ENCODE measurements at regions not wholly inside any gene's neighbourhood (a gene's known extent, or its start where the extent isn't known, plus 50 kb on each side); places are given as distances from the start of the nearest gene placed in this dataset.

DNA sequence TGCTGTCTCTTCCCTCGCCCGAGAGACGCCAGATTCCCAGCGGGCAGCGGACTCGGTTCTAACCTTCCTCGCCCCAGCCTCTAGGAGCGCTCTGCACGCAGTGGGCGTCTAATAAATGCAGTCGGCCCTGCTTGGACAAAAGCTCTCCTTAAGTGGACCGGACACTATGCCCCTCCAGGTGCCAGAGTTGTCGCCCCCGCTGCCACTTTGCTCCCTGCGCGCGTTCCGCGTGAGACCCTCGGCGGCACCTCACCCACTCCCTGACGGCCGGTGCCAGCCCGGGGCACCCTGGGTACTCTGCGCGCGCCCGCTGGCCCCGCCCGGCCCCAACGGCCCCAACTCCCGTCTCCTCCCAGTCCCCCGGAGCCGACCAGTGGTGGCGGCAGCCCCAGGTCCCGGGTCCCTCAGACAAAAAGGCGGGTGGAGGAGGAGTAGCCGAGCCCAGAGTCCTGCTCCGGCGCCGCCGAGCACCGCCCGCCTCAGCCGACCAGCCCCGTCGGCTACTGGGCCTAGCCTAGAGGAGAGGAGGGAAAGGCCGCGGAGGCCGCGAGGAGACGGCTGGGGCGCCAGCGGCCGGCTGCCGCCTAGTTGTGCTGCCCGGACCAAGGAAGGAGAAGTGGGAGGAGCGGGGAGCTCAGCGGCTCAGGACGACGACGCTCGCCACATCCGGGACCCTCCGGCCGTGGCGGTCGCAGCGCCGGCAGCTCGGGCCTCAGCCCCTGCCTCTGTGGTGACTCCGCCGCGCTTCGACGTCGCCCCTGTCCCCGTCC lies 123.0 kb downstream of the GOSR1 start (continued):
- TF ChIP-seq, protein P1, sequence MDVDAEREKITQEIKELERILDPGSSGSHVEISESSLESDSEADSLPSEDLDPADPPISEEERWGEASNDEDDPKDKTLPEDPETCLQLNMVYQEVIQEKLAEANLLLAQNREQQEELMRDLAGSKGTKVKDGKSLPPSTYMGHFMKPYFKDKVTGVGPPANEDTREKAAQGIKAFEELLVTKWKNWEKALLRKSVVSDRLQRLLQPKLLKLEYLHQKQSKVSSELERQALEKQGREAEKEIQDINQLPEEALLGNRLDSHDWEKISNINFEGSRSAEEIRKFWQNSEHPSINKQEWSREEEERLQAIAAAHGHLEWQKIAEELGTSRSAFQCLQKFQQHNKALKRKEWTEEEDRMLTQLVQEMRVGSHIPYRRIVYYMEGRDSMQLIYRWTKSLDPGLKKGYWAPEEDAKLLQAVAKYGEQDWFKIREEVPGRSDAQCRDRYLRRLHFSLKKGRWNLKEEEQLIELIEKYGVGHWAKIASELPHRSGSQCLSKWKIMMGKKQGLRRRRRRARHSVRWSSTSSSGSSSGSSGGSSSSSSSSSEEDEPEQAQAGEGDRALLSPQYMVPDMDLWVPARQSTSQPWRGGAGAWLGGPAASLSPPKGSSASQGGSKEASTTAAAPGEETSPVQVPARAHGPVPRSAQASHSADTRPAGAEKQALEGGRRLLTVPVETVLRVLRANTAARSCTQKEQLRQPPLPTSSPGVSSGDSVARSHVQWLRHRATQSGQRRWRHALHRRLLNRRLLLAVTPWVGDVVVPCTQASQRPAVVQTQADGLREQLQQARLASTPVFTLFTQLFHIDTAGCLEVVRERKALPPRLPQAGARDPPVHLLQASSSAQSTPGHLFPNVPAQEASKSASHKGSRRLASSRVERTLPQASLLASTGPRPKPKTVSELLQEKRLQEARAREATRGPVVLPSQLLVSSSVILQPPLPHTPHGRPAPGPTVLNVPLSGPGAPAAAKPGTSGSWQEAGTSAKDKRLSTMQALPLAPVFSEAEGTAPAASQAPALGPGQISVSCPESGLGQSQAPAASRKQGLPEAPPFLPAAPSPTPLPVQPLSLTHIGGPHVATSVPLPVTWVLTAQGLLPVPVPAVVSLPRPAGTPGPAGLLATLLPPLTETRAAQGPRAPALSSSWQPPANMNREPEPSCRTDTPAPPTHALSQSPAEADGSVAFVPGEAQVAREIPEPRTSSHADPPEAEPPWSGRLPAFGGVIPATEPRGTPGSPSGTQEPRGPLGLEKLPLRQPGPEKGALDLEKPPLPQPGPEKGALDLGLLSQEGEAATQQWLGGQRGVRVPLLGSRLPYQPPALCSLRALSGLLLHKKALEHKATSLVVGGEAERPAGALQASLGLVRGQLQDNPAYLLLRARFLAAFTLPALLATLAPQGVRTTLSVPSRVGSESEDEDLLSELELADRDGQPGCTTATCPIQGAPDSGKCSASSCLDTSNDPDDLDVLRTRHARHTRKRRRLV (CRISPR knock-in tag; IDR thresholded peaks at IDR 0.05) = no peak; the same call in 1 of the 2 replicates
- peak; percentile 32; the same call in 1 of the 2 replicates for TF ChIP-seq NCOA2 (CRISPR knock-in tag; IDR thresholded peaks at IDR 0.05)
- peak; percentile 83; the same call in 1 of the 2 replicates for TF ChIP-seq ZNF816 (CRISPR knock-in tag; IDR thresholded peaks at IDR 0.05; ENCODE audit: borderline replicate concordance)
- TF ChIP-seq ZNF598 (CRISPR knock-in tag; IDR thresholded peaks at IDR 0.05; ENCODE audit: borderline replicate concordance) = peak; percentile 82
- TF ChIP-seq AGO1 (IDR thresholded peaks at IDR 0.05; ENCODE audit: low read depth, low read length, poor library complexity, severe bottlenecking) = peak; percentile 30
- TF ChIP-seq, protein P2, sequence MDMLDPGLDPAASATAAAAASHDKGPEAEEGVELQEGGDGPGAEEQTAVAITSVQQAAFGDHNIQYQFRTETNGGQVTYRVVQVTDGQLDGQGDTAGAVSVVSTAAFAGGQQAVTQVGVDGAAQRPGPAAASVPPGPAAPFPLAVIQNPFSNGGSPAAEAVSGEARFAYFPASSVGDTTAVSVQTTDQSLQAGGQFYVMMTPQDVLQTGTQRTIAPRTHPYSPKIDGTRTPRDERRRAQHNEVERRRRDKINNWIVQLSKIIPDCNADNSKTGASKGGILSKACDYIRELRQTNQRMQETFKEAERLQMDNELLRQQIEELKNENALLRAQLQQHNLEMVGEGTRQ (IDR thresholded peaks at IDR 0.05; ENCODE audit: low read depth, low read length) = no peak
- TF ChIP-seq, protein P2 (CRISPR knock-in tag; IDR thresholded peaks at IDR 0.05; ENCODE audit: borderline replicate concordance) = peak; percentile 51; the same call in 1 of the 2 replicates
- TF ChIP-seq, protein P3, sequence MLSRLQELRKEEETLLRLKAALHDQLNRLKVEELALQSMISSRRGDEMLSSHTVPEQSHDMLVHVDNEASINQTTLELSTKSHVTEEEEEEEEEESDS (CRISPR knock-in tag; IDR thresholded peaks at IDR 0.05; ENCODE audit: borderline replicate concordance) = peak; percentile 64; the same call in 1 of the 2 replicates
- no peak for TF ChIP-seq ZNF414 (CRISPR knock-in tag; IDR thresholded peaks at IDR 0.05)
- no peak for TF ChIP-seq KDM5A (IDR thresholded peaks at IDR 0.05; ENCODE audit: borderline replicate concordance, low read length)
- no peak for TF ChIP-seq CERS6 (CRISPR knock-in tag; IDR thresholded peaks at IDR 0.05)
- TF ChIP-seq ZNF709 (CRISPR knock-in tag; IDR thresholded peaks at IDR 0.05) = peak; percentile 74
- TF ChIP-seq ZNF615 (CRISPR knock-in tag; IDR thresholded peaks at IDR 0.05; ENCODE audit: borderline replicate concordance) = peak; percentile 77; the same call in 1 of the 2 replicates
- TF ChIP-seq GLI4 (CRISPR knock-in tag; IDR thresholded peaks at IDR 0.05; ENCODE audit: borderline replicate concordance) = no peak
- TF ChIP-seq ZSCAN30 (CRISPR knock-in tag; IDR thresholded peaks at IDR 0.05) = 0 out of 2 replicates have a peak, but pooled peaks have one; percentile 14
- peak; percentile 91 for TF ChIP-seq ZBTB7B (CRISPR knock-in tag; IDR thresholded peaks at IDR 0.05)
- TF ChIP-seq ZNF546 (CRISPR knock-in tag; conservative IDR thresholded peaks at IDR 0.05) = peak; percentile 96; the same call in 1 of the 2 replicates
- no peak for TF ChIP-seq ZKSCAN5 (CRISPR knock-in tag; IDR thresholded peaks at IDR 0.05)
- TF ChIP-seq RFX5 (IDR thresholded peaks at IDR 0.05; ENCODE audit: low read depth, low read length) = no peak
- peak; percentile 69 for TF ChIP-seq ELF3 (CRISPR knock-in tag; IDR thresholded peaks at IDR 0.05)
- no peak for TF ChIP-seq NCOA5 (CRISPR knock-in tag; IDR thresholded peaks at IDR 0.05)
